ENCODE measurements at regions not wholly inside any gene's neighbourhood (a gene's known extent, or its start where the extent isn't known, plus 50 kb on each side); places are given as distances from the start of the nearest gene placed in this dataset.
"Not testable (repeated sequence)": the region's sequence is repeated elsewhere in the genome, so short reads cannot be mapped to it uniquely, and the experiment has no call there.

- Histone ChIP-seq H3K27ac (ENCODE audit: insufficient read depth, low read depth, low read length) (no peak overlapping the region), H3K27me3 (ENCODE audit: control insufficient read depth in 2 of 2, insufficient read depth in 2 of 2, low read length in 2 of 2) (no peaks in the 10 kb centered on the region), H3K9me3 (replicated peaks; ENCODE audit: control insufficient read depth, insufficient read depth, low read length) (no peaks in the 10 kb centered on the region), H3K9me1 (replicated peaks; ENCODE audit: control insufficient read depth, extremely low read depth, insufficient read depth, low read length) (no peaks in the 10 kb centered on the region), H3K4me1 (ENCODE audit: control insufficient read depth, extremely low read depth, insufficient read depth, low read length) (no peaks in the 10 kb centered on the region), H3K36me3 (ENCODE audit: control insufficient read depth in 2 of 2, extremely low read depth in 1 of 2, insufficient read depth in 2 of 2, low read length in 2 of 2) (no peaks in the 10 kb centered on the region), H3K79me2 (ENCODE audit: control insufficient read depth, insufficient read depth, low read length) (no peaks in the 10 kb centered on the region), H4K20me1 (replicated peaks; ENCODE audit: control insufficient read depth, extremely low read depth, insufficient read depth, low read length) (no peaks in the 10 kb centered on the region), H3K4me2 (ENCODE audit: insufficient read depth, low read length) (no peak overlapping the region), H2AFZ (ENCODE audit: low read depth, low read length) (no peak overlapping the region), H3K9ac (replicated peaks; ENCODE audit: extremely low read depth, insufficient read depth, low read length) (no peak overlapping the region), H3K4me3 (replicated peaks in 1 of 3; ENCODE audit: insufficient read depth in 1 of 3, low read depth in 1 of 3, low read length in 3 of 3) (no peak overlapping the region)
- dilution Hi-C loops (cut with MboI; ENCODE audit: extremely low pct_ligation_motif_present, low sequenced_read_pairs) (no loop called here), intact Hi-C loops (cut with micrococcal nuclease) (no loop called here)
- BruUV-seq (replicated peaks), result no TSS peak
- ChIA-PET POLR2A (no interaction called here), CTCF (no interaction called here)
- no peak for TF ChIP-seq POLR2A (IDR thresholded peaks at IDR 0.05; ENCODE audit: low read depth, low read length)
- no peak for DNase-seq (ENCODE audit: low read depth, low spot score)
- no peak for FAIRE-seq
Observed at GRCh38 chr20:30175681-30176080, 1081.8 kb upstream of the DEFB115 start.

GRCh38 chr20:30183124-30183523, 1074.3 kb upstream of the DEFB115 start:
- H4K20me1 ChIP-seq (replicated peaks; ENCODE audit: control insufficient read depth, extremely low read depth, insufficient read depth, low read length); H3K9me1 ChIP-seq (replicated peaks; ENCODE audit: control insufficient read depth, extremely low read depth, insufficient read depth, low read length); DNase-seq (ENCODE audit: low read depth, low spot score); H3K9me3 ChIP-seq (replicated peaks; ENCODE audit: control insufficient read depth, insufficient read depth, low read length); H3K4me3 ChIP-seq (replicated peaks in 1 of 3; ENCODE audit: insufficient read depth in 1 of 3, low read depth in 1 of 3, low read length in 3 of 3); FAIRE-seq; POLR2A ChIA-PET; BruUV-seq (replicated peaks); intact Hi-C loops (cut with micrococcal nuclease); H3K9ac ChIP-seq (replicated peaks; ENCODE audit: extremely low read depth, insufficient read depth, low read length); H3K27ac ChIP-seq (ENCODE audit: insufficient read depth, low read depth, low read length); H3K4me1 ChIP-seq (ENCODE audit: control insufficient read depth, extremely low read depth, insufficient read depth, low read length); dilution Hi-C loops (cut with MboI; ENCODE audit: extremely low pct_ligation_motif_present, low sequenced_read_pairs); H3K27me3 ChIP-seq (ENCODE audit: control insufficient read depth in 2 of 2, insufficient read depth in 2 of 2, low read length in 2 of 2); H3K79me2 ChIP-seq (ENCODE audit: control insufficient read depth, insufficient read depth, low read length); H3K36me3 ChIP-seq (ENCODE audit: control insufficient read depth in 2 of 2, extremely low read depth in 1 of 2, insufficient read depth in 2 of 2, low read length in 2 of 2); CTCF ChIA-PET; H2AFZ ChIP-seq (ENCODE audit: low read depth, low read length); H3K4me2 ChIP-seq (ENCODE audit: insufficient read depth, low read length): not testable (repeated sequence)

- H3K9me3 ChIP-seq (replicated peaks; ENCODE audit: control insufficient read depth, insufficient read depth, low read length); H3K4me2 ChIP-seq (ENCODE audit: insufficient read depth, low read length); H3K27ac ChIP-seq (ENCODE audit: insufficient read depth, low read depth, low read length); CTCF ChIA-PET; H3K4me3 ChIP-seq (replicated peaks in 1 of 3; ENCODE audit: insufficient read depth in 1 of 3, low read depth in 1 of 3, low read length in 3 of 3); POLR2A ChIA-PET; DNase-seq (ENCODE audit: low read depth, low spot score); H4K20me1 ChIP-seq (replicated peaks; ENCODE audit: control insufficient read depth, extremely low read depth, insufficient read depth, low read length); H2AFZ ChIP-seq (ENCODE audit: low read depth, low read length); H3K27me3 ChIP-seq (ENCODE audit: control insufficient read depth in 2 of 2, insufficient read depth in 2 of 2, low read length in 2 of 2); H3K9ac ChIP-seq (replicated peaks; ENCODE audit: extremely low read depth, insufficient read depth, low read length); H3K4me1 ChIP-seq (ENCODE audit: control insufficient read depth, extremely low read depth, insufficient read depth, low read length); FAIRE-seq; H3K9me1 ChIP-seq (replicated peaks; ENCODE audit: control insufficient read depth, extremely low read depth, insufficient read depth, low read length); H3K79me2 ChIP-seq (ENCODE audit: control insufficient read depth, insufficient read depth, low read length); H3K36me3 ChIP-seq (ENCODE audit: control insufficient read depth in 2 of 2, extremely low read depth in 1 of 2, insufficient read depth in 2 of 2, low read length in 2 of 2); dilution Hi-C loops (cut with MboI; ENCODE audit: extremely low pct_ligation_motif_present, low sequenced_read_pairs); intact Hi-C loops (cut with micrococcal nuclease); BruUV-seq (replicated peaks): not testable (repeated sequence)
Observed at GRCh38 chr20:30191785-30192184, 1065.7 kb upstream of the DEFB115 start.

- dilution Hi-C loops (cut with MboI; ENCODE audit: extremely low pct_ligation_motif_present, low sequenced_read_pairs); H3K36me3 ChIP-seq (ENCODE audit: control insufficient read depth in 2 of 2, extremely low read depth in 1 of 2, insufficient read depth in 2 of 2, low read length in 2 of 2); DNase-seq (ENCODE audit: low read depth, low spot score); H3K9ac ChIP-seq (replicated peaks; ENCODE audit: extremely low read depth, insufficient read depth, low read length); H3K27me3 ChIP-seq (ENCODE audit: control insufficient read depth in 2 of 2, insufficient read depth in 2 of 2, low read length in 2 of 2); H3K9me3 ChIP-seq (replicated peaks; ENCODE audit: control insufficient read depth, insufficient read depth, low read length); H3K79me2 ChIP-seq (ENCODE audit: control insufficient read depth, insufficient read depth, low read length); BruUV-seq (replicated peaks); CTCF ChIA-PET; intact Hi-C loops (cut with micrococcal nuclease); FAIRE-seq; POLR2A ChIA-PET; H3K4me1 ChIP-seq (ENCODE audit: control insufficient read depth, extremely low read depth, insufficient read depth, low read length); H3K27ac ChIP-seq (ENCODE audit: insufficient read depth, low read depth, low read length); H2AFZ ChIP-seq (ENCODE audit: low read depth, low read length); H4K20me1 ChIP-seq (replicated peaks; ENCODE audit: control insufficient read depth, extremely low read depth, insufficient read depth, low read length); H3K4me2 ChIP-seq (ENCODE audit: insufficient read depth, low read length); H3K9me1 ChIP-seq (replicated peaks; ENCODE audit: control insufficient read depth, extremely low read depth, insufficient read depth, low read length); H3K4me3 ChIP-seq (replicated peaks in 1 of 3; ENCODE audit: insufficient read depth in 1 of 3, low read depth in 1 of 3, low read length in 3 of 3): not testable (repeated sequence)
Observed at GRCh38 chr20:30234477-30234876, 1023.0 kb upstream of the DEFB115 start.
